ENCODE measurements at regions not wholly inside any gene's neighbourhood (a gene's known extent, or its start where the extent isn't known, plus 50 kb on each side); places are given as distances from the start of the nearest gene placed in this dataset.

DNA sequence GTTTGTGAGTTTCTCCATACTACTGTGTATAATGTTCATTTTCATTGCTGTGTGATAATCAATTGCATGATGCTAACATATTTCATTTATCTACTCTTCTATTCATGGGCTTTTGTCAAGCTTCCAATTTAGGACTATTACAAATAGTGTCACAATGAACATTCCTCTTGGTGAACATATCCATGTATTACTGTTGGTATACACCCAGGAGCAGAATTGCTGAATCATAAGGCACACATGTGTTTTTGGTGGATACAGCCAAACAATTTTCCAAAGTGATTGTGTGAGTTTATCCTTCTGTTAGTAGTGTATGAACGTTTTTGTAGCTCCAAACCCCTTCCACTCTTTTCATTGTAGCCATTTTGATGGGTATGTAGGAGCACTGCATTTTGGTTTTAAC lies 101.6 kb upstream of the COPS8 start:
- no peak overlapping the region for H3K27ac Mint-ChIP-seq (ENCODE audit: unreplicated experiment)

DNA sequence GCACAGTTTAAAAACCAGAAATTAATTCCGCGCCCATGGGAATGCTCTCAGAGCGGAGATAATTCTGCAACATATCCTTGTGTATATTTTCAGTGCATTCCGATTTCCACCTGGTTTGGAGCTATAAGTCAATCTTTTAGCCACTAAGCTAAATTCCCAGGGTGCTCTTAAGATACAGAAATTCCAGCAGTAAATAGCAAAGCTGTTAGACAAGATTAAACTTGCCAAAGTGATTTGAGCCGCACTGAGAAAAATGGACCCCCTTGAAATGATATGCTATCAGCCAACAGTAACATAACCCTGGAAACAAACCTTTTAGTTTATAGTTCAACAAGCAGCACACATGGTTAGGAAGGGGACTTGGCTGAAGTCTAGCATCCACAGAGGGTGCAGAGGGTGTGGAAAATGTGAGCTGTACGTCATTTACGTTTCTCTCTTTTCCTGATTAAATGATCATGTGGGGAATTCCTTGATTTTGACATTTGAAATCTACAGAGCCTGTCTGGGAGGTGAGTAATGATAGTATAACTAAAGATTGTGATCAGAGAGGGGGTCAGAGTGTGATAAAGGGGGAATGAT lies 99.8 kb upstream of the COPS8 start:
- DNase-seq (ENCODE audit: low read depth, low spot score): no peak
- Mint-ChIP-seq H3K36me3 (ENCODE audit: low read depth) (peaks cover 2% of the 10 kb centered on the region), H3K4me3 (no peak overlapping the region)

More for the DNA sequence above, 101.6 kb upstream of the COPS8 start:
- TF ChIP-seq, protein P1, sequence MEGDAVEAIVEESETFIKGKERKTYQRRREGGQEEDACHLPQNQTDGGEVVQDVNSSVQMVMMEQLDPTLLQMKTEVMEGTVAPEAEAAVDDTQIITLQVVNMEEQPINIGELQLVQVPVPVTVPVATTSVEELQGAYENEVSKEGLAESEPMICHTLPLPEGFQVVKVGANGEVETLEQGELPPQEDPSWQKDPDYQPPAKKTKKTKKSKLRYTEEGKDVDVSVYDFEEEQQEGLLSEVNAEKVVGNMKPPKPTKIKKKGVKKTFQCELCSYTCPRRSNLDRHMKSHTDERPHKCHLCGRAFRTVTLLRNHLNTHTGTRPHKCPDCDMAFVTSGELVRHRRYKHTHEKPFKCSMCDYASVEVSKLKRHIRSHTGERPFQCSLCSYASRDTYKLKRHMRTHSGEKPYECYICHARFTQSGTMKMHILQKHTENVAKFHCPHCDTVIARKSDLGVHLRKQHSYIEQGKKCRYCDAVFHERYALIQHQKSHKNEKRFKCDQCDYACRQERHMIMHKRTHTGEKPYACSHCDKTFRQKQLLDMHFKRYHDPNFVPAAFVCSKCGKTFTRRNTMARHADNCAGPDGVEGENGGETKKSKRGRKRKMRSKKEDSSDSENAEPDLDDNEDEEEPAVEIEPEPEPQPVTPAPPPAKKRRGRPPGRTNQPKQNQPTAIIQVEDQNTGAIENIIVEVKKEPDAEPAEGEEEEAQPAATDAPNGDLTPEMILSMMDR (conservative IDR thresholded peaks at IDR 0.05): no peak
- H3K36me3 Mint-ChIP-seq (ENCODE audit: low read depth): peaks cover 2% of the 10 kb centered on the region
- peaks cover 14% of the 10 kb centered on the region for H3K9me3 Mint-ChIP-seq
- no peak for DNase-seq (ENCODE audit: low read depth, low spot score)
- H3K27me3 Mint-ChIP-seq (ENCODE audit: low read depth): no peaks in the 10 kb centered on the region
- peaks cover 10% of the 10 kb centered on the region for H3K4me1 Mint-ChIP-seq
- H3K4me3 Mint-ChIP-seq: no peak overlapping the region

DNA sequence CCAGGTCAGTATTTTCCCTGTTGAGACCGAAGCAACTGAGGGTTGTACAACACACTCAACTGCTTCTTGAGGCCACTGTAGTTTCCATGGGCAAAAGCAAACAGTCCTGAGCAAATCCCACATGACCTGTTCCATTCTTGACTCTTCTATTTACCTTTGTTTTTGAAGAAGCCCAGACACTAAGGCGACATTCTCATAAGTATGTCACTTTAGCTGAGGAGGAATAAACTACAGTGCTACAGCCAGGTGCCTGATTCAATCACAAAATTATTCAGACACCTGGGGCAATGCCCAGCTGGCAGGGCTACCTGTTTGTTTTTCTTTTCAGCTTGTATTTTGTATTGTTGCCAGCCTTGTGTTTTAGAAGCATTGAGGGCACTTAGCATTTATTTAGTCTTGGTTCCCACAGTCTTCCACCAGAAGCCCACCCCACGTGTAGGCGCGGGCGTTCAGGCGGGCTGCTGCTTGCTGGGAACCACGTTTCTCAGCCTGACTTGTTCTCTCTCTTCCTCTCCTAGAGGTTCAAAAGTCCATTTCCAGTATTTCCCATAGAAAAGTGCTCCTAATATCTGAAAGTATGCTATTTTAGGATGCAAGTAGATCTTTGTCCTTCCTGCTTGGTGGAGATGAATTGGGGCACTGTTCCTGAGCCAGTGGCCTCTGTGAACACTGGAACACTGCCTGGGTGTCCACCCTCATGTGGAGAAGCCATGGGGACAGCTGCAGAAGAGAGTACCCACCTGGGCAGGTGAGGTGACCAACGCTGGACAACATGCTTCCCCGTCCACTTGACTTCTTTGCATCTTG lies 99.0 kb upstream of the COPS8 start:
- H3K27ac Mint-ChIP-seq (ENCODE audit: unreplicated experiment): no peak overlapping the region
- peaks cover 14% of the 10 kb centered on the region for H3K4me1 Mint-ChIP-seq
- H3K27me3 Mint-ChIP-seq (ENCODE audit: low read depth): no peaks in the 10 kb centered on the region
- TF ChIP-seq, protein P1 (conservative IDR thresholded peaks at IDR 0.05): no peak
- no peak overlapping the region for H3K4me3 Mint-ChIP-seq
- DNase-seq (ENCODE audit: low read depth, low spot score): no peak
- peaks cover 11% of the 10 kb centered on the region for H3K9me3 Mint-ChIP-seq
- peaks cover 2% of the 10 kb centered on the region for H3K36me3 Mint-ChIP-seq (ENCODE audit: low read depth)

More for the DNA sequence above, 99.8 kb upstream of the COPS8 start:
- TF ChIP-seq, protein P1 (conservative IDR thresholded peaks at IDR 0.05): no peak
- Mint-ChIP-seq H3K27ac (ENCODE audit: unreplicated experiment) (no peak overlapping the region), H3K4me1 (peaks cover 14% of the 10 kb centered on the region), H3K9me3 (peaks cover 11% of the 10 kb centered on the region), H3K27me3 (ENCODE audit: low read depth) (no peaks in the 10 kb centered on the region)

DNA sequence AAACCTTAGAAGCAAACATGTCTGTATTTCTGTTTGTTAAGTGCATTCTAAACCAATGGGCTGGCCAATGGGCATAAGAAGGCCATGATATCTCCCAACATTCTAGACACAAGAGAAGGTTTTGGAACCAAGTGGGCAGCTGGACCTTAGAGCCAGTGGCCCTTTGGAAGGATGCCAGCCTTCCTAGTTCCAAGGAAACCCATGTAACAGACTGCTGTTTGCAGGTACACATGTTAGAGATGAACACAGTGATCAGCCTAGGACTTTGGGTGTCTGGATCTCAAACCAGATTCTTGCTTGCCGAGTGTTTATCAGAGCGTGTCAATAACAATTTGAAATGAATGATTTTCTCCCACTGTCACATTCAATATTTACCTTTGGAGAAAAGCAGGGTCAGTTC lies 97.5 kb upstream of the COPS8 start:
- H3K27ac Mint-ChIP-seq (ENCODE audit: unreplicated experiment): no peak overlapping the region
- H3K4me1 Mint-ChIP-seq: peaks cover 14% of the 10 kb centered on the region
- no peaks in the 10 kb centered on the region for H3K27me3 Mint-ChIP-seq (ENCODE audit: low read depth)
- TF ChIP-seq, protein P1 (conservative IDR thresholded peaks at IDR 0.05): no peak
- no peak for DNase-seq (ENCODE audit: low read depth, low spot score)
- H3K9me3 Mint-ChIP-seq: peaks cover 10% of the 10 kb centered on the region
- no peak overlapping the region for H3K4me3 Mint-ChIP-seq
- H3K36me3 Mint-ChIP-seq (ENCODE audit: low read depth): peaks cover 2% of the 10 kb centered on the region

DNA sequence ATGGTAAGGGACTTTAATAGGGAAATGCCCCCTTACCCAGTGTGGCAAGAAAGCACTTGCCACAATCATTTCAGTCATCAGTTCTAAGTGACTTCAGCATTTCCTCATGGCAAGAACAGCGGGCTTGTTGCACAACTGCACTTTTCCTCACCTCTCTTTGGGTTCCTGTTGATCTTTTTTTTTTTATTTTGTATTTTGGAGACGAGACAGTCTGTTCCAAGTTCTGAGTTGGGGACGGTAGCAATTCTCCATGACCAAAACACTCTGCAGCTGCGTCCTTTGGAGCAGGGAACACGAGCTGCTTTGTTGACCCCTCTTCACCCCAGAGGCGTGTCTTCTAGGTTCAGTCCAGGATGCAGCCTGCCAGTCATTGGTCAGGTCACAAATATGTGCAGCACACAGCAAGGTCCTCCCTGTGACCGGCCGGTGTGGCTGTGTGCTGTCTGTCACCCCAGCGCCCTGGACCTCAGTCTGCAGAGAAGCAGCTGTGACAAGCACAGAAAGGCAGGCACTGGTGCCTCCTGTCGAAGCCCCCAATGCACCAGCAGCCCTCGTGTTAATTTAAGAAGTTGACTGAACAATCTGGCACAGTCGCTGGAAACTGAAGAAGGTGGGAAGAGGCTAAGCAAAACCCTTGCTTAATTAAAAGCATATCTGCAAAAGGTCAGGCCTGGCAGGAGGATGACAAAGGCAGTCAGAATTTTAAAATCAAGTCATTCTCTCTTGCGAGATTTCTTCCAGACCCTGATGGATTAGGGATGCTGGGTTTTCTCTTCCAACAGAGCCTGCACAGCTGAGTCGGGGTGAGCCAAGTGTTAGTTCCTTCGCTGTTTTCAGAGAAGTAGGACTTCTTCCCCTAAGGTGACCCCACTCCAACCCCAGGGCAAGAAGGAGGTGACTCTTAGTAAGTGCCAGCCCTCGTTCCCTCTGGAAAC lies 96.7 kb upstream of the COPS8 start:
- peak; percentile 12 for DNase-seq (ENCODE audit: low read depth, low spot score)
- H3K27ac Mint-ChIP-seq (ENCODE audit: unreplicated experiment): peak overlapping the region; percentile 58
- peaks cover 6% of the 10 kb centered on the region for H3K9me3 Mint-ChIP-seq
- TF ChIP-seq, protein P1 (conservative IDR thresholded peaks at IDR 0.05): no peak
- no peak overlapping the region for H3K4me3 Mint-ChIP-seq
- H3K4me1 Mint-ChIP-seq: peaks cover 14% of the 10 kb centered on the region
- H3K36me3 Mint-ChIP-seq (ENCODE audit: low read depth): peaks cover 2% of the 10 kb centered on the region
- no peaks in the 10 kb centered on the region for H3K27me3 Mint-ChIP-seq (ENCODE audit: low read depth)

Measured in neural crest cell (in vitro differentiated cells).